OCI-LY7 (cell line): ENCODE measurements at regions not wholly inside any gene's neighbourhood (a gene's known extent, or its start where the extent isn't known, plus 50 kb on each side); places are given as distances from the start of the nearest gene placed in this dataset.

Source experiments
- BruUV-seq: library from RNA; stranded (reverse); fragments of 400-500 nt; replicated peaks from 2 replicates; lab custom pipeline; 2021; lab: Mats Ljungman, UMichigan
- CTCF ChIA-PET: fragments of 300-600 bp; sonication (Branson Sonifier 250); formaldehyde crosslinking; loops from one replicate; lab custom pipeline; 2022; ENCODE audit warnings: antibody characterized with exemption; ENCODE audit not compliant: unreplicated experiment; lab: Charles Lee
- POLR2A ChIA-PET: fragments of 300-600 bp; sonication (Branson Sonifier 250); formaldehyde crosslinking; loops from one replicate; lab custom pipeline; 2022; ENCODE audit warnings: antibody characterized with exemption; lab: Charles Lee
- DNase-seq: peaks from one replicate; pipeline ENCODE4 v3.0.0-alpha.2; 2015; ENCODE audit warnings: low spot score
- H2AFZ ChIP-seq: fragments of 200-600 bp; sonication (generic), shearing (Covaris generic); 2 replicates; pipeline ENCODE4 v1.6.1; 2014; ENCODE audit warnings: mild to moderate bottlenecking, antibody characterized with exemption, low read length, moderate library complexity
- H3K27ac ChIP-seq: fragments of 200-600 bp; sonication (generic); 2 replicates; pipeline ENCODE4 v1.5.1; 2014; ENCODE audit warnings: mixed run types, low read depth, mild to moderate bottlenecking, moderate library complexity, low read length, inconsistent platforms; ENCODE audit not compliant: poor library complexity, severe bottlenecking
- H3K36me3 ChIP-seq: fragments of 200-600 bp; sonication (generic); 2 replicates; pipeline ENCODE4 v1.6.1; 2014; ENCODE audit warnings: mild to moderate bottlenecking, antibody characterized with exemption, low read length, moderate library complexity, mixed read lengths; ENCODE audit not compliant: insufficient read depth
- H3K4me1 ChIP-seq: fragments of 200-600 bp; sonication (generic); 2 replicates; pipeline ENCODE4 v1.5.1; 2014; ENCODE audit warnings: mild to moderate bottlenecking, low read length; ENCODE audit not compliant: insufficient read depth, poor library complexity, severe bottlenecking
- H3K4me2 ChIP-seq: fragments of 200-600 bp; sonication (generic); 2 replicates; pipeline ENCODE4 v1.6.1; 2014; ENCODE audit warnings: mild to moderate bottlenecking, low read length
- H3K4me3 ChIP-seq: fragments of 200-600 bp; sonication (generic); 2 replicates; pipeline ENCODE4 v1.5.1; 2014; ENCODE audit warnings: mild to moderate bottlenecking, low read depth, low read length; ENCODE audit not compliant: poor library complexity, severe bottlenecking
- H3K79me2 ChIP-seq: fragments of 200-600 bp; sonication (generic); 2 replicates; pipeline ENCODE4 v1.6.1; 2016; ENCODE audit warnings: low read depth, mild to moderate bottlenecking, low read length, moderate library complexity, mixed read lengths; ENCODE audit not compliant: insufficient read depth
- H3K9me2 ChIP-seq: fragments of 200-600 bp; sonication (generic); 2 replicates; pipeline ENCODE4 v1.6.1; 2016; ENCODE audit warnings: mild to moderate bottlenecking, low read length, mixed read lengths; ENCODE audit not compliant: insufficient read depth
- H3K9me3 ChIP-seq: fragments of 200-600 bp; sonication (generic); 2 replicates; pipeline ENCODE4 v1.6.1; 2014; ENCODE audit warnings: mild to moderate bottlenecking, mixed run types, low read length, mixed read lengths
- H4K20me1 ChIP-seq: fragments of 200-600 bp; sonication (generic); 2 replicates; pipeline ENCODE4 v1.6.1; 2014; ENCODE audit warnings: mild to moderate bottlenecking, antibody characterized with exemption, low read length, moderate library complexity, mixed read lengths; ENCODE audit not compliant: insufficient read depth
- CTCF ChIP-seq: fragments of 200-600 bp; sonication (generic); conservative IDR thresholded peaks from 2 replicates; pipeline ENCODE4 v1.5.1; 2014; ENCODE audit warnings: mild to moderate bottlenecking, antibody characterized with exemption, low read length, moderate library complexity, mixed read lengths
- EZH2phosphoT487 ChIP-seq: fragments of 200-600 bp; sonication (generic); IDR thresholded peaks from 2 replicates; pipeline ENCODE4 v1.6.1; 2018; ENCODE audit warnings: low read depth, borderline replicate concordance, mild to moderate bottlenecking, mixed run types, antibody characterized with exemption, low read length, moderate library complexity, mixed read lengths
- intact Hi-C: fragments of 100-400 bp; cut with micrococcal nuclease; formaldehyde crosslinking; loops from one replicate; pipeline ENCODE4 v1.10.0; 2022; ENCODE audit not compliant: unreplicated experiment

- TF ChIP-seq EZH2phosphoT487 (no peak), CTCF (no peak)
- H3K4me3 ChIP-seq: no peak overlapping the region
- H3K9me2 ChIP-seq: no peaks in the 10 kb centered on the region
- ChIA-PET CTCF (no interaction called here), POLR2A (interaction anchor here (0.8 kb wide), 1 partner anchor 17 kb away, joined by 3 read pairs; no protein-coding TSS in a partner anchor)
- no peak for DNase-seq
- H3K9me3 ChIP-seq: no peaks in the 10 kb centered on the region
- no peaks in the 10 kb centered on the region for H4K20me1 ChIP-seq
- no peak overlapping the region for H3K4me2 ChIP-seq
- intact Hi-C loops: no loop called here
- H3K79me2 ChIP-seq: no peaks in the 10 kb centered on the region
- no peaks in the 10 kb centered on the region for H3K36me3 ChIP-seq
- BruUV-seq: no TSS peak
- no peak overlapping the region for H2AFZ ChIP-seq
- no peak overlapping the region for H3K27ac ChIP-seq
- no peaks in the 10 kb centered on the region for H3K4me1 ChIP-seq
Measured at GRCh38 chr9:116020146-116020545, 133.4 kb upstream of the PAPPA start.

- no peaks in the 10 kb centered on the region for H3K9me2 ChIP-seq
- H4K20me1 ChIP-seq: no peaks in the 10 kb centered on the region
- POLR2A ChIA-PET: no interaction called here
- H3K4me3 ChIP-seq: no peak overlapping the region
- no TSS peak for BruUV-seq
- H3K9me3 ChIP-seq: no peaks in the 10 kb centered on the region
- DNase-seq: no peak
- H3K27ac ChIP-seq: no peak overlapping the region
- intact Hi-C loops: no loop called here
- no peak overlapping the region for H2AFZ ChIP-seq
- H3K4me1 ChIP-seq: no peaks in the 10 kb centered on the region
- no peak overlapping the region for H3K4me2 ChIP-seq
- CTCF ChIA-PET: no interaction called here
- TF ChIP-seq EZH2phosphoT487: no peak
- no peak for TF ChIP-seq CTCF
- no peaks in the 10 kb centered on the region for H3K36me3 ChIP-seq
- H3K79me2 ChIP-seq: no peaks in the 10 kb centered on the region
Measured at GRCh38 chr9:116020801-116021200, 132.8 kb upstream of the PAPPA start.

GRCh38 chr9:116027096-116027495, 126.5 kb upstream of the PAPPA start:
- no peak for DNase-seq
- intact Hi-C loops: no loop called here
- Histone ChIP-seq H2AFZ (no peak overlapping the region), H3K27ac (no peak overlapping the region), H3K79me2 (no peaks in the 10 kb centered on the region), H3K4me3 (no peak overlapping the region), H3K9me2 (no peaks in the 10 kb centered on the region), H4K20me1 (no peaks in the 10 kb centered on the region), H3K36me3 (no peaks in the 10 kb centered on the region), H3K4me2 (no peak overlapping the region), H3K4me1 (no peaks in the 10 kb centered on the region), H3K9me3 (no peaks in the 10 kb centered on the region)
- CTCF ChIA-PET: no interaction called here
- POLR2A ChIA-PET: no interaction called here
- TF ChIP-seq CTCF (no peak), EZH2phosphoT487 (no peak)
- BruUV-seq: no TSS peak
